Osteocyte (in vitro differentiated cells): ENCODE measurements at regions not wholly inside any gene's neighbourhood (a gene's known extent, or its start where the extent isn't known, plus 50 kb on each side); places are given as distances from the start of the nearest gene placed in this dataset.

Experiments
- DNase-seq: peaks from one replicate; pipeline ENCODE4 v3.0.0; 2021; ENCODE audit warnings: mixed read lengths; ENCODE audit not compliant: unreplicated experiment; ENCODE audit errors: extremely low spot score
- H3K27ac Mint-ChIP-seq: one replicate; pipeline ENCODE4 v1.8.0; 2021; ENCODE audit warnings: mild to moderate bottlenecking, mixed read lengths; ENCODE audit not compliant: unreplicated experiment
- H3K27me3 Mint-ChIP-seq: one replicate; pipeline ENCODE4 v1.8.0; 2021; ENCODE audit warnings: mixed read lengths; ENCODE audit not compliant: unreplicated experiment
- H3K36me3 Mint-ChIP-seq: one replicate; pipeline ENCODE4 v1.8.0; 2021; ENCODE audit warnings: mixed read lengths; ENCODE audit not compliant: unreplicated experiment
- H3K4me1 Mint-ChIP-seq: one replicate; pipeline ENCODE4 v1.8.0; 2021; ENCODE audit warnings: mixed read lengths; ENCODE audit not compliant: unreplicated experiment
- H3K4me3 Mint-ChIP-seq: one replicate; pipeline ENCODE4 v1.8.0; 2021; ENCODE audit warnings: mild to moderate bottlenecking, moderate library complexity, mixed read lengths; ENCODE audit not compliant: unreplicated experiment
- H3K9me3 Mint-ChIP-seq: one replicate; pipeline ENCODE4 v1.8.0; 2021; ENCODE audit warnings: mixed read lengths; ENCODE audit not compliant: unreplicated experiment
- TF ChIP-seq, protein P1 (sequence below): fragments of 200-600 bp; sonication (generic); IDR thresholded peaks from 2 replicates; pipeline ENCODE4 v1.5.0; 2021; ENCODE audit warnings: antibody characterized with exemption, mild to moderate bottlenecking, moderate library complexity

DNA sequence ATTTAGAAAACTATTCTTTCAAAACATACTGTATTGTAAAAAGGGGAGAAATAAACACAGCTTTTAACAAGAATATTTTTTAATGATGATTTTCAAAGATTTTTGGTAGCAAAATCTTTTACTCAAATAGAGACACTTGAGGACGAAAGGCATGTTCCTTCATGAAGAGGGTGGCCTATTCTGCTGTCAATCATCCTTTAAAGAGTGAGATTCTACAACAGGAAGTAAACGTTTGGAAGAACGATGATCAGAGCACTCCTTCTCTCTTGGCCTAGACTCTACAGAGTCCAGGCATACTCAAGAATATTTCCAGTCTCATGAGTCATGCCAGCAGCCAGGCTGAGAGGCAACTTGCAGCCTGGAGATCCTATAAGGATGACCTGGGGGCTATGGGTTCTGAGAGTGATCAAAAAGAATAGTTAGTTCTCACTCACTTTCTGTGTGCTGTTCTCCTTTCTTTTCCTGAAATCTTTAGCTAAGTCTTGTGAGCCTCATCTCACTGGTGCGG, 62.4 kb upstream of the TCF4 start:
- no peak for DNase-seq
- Mint-ChIP-seq H3K4me1 (peaks cover 16% of the 10 kb centered on the region), H3K36me3 (no peaks in the 10 kb centered on the region), H3K27ac (no peak overlapping the region), H3K4me3 (no peak overlapping the region), H3K27me3 (no peaks in the 10 kb centered on the region), H3K9me3 (no peaks in the 10 kb centered on the region)
- TF ChIP-seq, protein P1, sequence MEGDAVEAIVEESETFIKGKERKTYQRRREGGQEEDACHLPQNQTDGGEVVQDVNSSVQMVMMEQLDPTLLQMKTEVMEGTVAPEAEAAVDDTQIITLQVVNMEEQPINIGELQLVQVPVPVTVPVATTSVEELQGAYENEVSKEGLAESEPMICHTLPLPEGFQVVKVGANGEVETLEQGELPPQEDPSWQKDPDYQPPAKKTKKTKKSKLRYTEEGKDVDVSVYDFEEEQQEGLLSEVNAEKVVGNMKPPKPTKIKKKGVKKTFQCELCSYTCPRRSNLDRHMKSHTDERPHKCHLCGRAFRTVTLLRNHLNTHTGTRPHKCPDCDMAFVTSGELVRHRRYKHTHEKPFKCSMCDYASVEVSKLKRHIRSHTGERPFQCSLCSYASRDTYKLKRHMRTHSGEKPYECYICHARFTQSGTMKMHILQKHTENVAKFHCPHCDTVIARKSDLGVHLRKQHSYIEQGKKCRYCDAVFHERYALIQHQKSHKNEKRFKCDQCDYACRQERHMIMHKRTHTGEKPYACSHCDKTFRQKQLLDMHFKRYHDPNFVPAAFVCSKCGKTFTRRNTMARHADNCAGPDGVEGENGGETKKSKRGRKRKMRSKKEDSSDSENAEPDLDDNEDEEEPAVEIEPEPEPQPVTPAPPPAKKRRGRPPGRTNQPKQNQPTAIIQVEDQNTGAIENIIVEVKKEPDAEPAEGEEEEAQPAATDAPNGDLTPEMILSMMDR: no peak

DNA sequence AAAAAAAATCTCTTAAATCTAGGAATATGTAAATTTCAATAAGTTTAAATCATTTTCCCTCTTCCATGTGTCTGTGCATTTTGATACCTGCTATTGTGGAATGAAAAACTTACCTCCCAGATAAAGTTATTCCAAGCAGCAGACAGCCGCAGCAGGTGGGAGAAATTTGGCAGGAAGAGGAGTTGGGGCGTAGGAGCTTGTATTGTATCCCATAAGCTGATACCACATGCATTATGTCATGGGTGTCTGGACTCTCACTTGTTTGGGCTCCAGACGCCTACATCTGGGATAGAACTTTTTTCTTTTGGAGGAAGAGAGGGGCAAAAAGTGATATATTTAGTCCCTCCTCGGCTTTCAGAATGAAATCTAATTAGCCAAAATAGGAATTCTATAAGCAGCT, 59.3 kb upstream of the TCF4 start:
- no peak overlapping the region for H3K4me3 Mint-ChIP-seq
- no peak for DNase-seq
- no peaks in the 10 kb centered on the region for H3K27me3 Mint-ChIP-seq
- H3K4me1 Mint-ChIP-seq: peaks cover 16% of the 10 kb centered on the region
- TF ChIP-seq, protein P1: no peak
- H3K9me3 Mint-ChIP-seq: peaks cover 6% of the 10 kb centered on the region
- no peak overlapping the region for H3K27ac Mint-ChIP-seq
- no peaks in the 10 kb centered on the region for H3K36me3 Mint-ChIP-seq

DNA sequence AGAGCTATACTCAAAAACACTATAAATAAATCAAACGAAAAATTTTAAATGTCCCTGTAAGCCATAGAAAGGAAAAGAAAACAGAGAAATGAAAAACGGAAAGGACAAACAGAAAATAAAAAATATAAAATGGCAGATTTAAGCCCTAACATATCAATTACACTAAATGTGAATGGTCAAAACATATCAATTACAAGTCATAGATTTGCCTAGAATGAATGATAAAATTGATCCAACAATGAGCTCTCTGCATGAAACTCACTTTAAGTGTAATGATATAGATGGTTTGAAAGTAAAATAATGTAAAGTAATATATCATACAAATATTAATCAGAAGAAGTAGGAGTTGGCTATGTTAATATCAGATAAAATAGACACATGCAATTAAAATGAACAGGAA, 54.2 kb upstream of the TCF4 start:
- peaks cover 23% of the 10 kb centered on the region for H3K9me3 Mint-ChIP-seq
- TF ChIP-seq, protein P1: no peak
- H3K4me1 Mint-ChIP-seq: no peaks in the 10 kb centered on the region
- DNase-seq: no peak
- no peaks in the 10 kb centered on the region for H3K27me3 Mint-ChIP-seq
- H3K27ac Mint-ChIP-seq: no peak overlapping the region
- no peak overlapping the region for H3K4me3 Mint-ChIP-seq
- H3K36me3 Mint-ChIP-seq: no peaks in the 10 kb centered on the region

DNA sequence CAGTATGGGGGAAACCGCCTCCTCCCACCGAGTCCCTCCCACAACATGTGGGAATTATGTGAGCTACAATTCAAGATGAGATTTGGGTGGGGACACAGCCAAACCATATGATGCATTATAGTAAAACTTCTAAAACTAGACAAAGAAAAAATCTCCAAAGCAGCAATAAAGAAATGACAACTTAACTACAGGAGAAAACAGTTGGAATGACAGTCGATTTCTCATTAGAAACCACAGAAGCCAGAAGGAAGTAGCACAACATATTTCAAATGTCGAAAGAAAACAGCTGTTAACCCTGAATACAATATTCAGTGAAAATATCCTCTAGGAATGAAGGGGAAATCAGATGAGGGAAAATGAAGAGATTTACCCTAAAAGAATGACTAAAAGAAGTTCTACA, 53.5 kb upstream of the TCF4 start:
- no peaks in the 10 kb centered on the region for H3K36me3 Mint-ChIP-seq
- H3K4me1 Mint-ChIP-seq: no peaks in the 10 kb centered on the region
- no peak for DNase-seq

More for the DNA sequence above, 53.5 kb upstream of the TCF4 start:
- Mint-ChIP-seq H3K9me3 (peaks cover 23% of the 10 kb centered on the region), H3K27ac (no peak overlapping the region), H3K27me3 (no peaks in the 10 kb centered on the region), H3K4me3 (no peak overlapping the region)
- TF ChIP-seq, protein P1: no peak
